Esophagus muscularis mucosa (tissue), 3 donors: ENCODE measurements at regions not wholly inside any gene's neighbourhood (a gene's known extent, or its start where the extent isn't known, plus 50 kb on each side); places are given as distances from the start of the nearest gene placed in this dataset.

Experiments
- POLR2A ChIP-seq: fragments of 450-650 bp; IDR thresholded peaks from one replicate; pipeline ENCODE4 v1.6.1; 2017; ENCODE audit warnings: antibody characterized with exemption, moderate library complexity, mild to moderate bottlenecking, low read depth
- POLR2AphosphoS5 ChIP-seq, 2 donors: sonication (generic); formaldehyde crosslinking; IDR thresholded peaks; one replicate each; pipeline ENCODE4 v1.6.1; 2017; ENCODE audit warnings: antibody characterized with exemption in 2 of 2
- TF ChIP-seq, protein P1 (sequence below), 3 experiments: fragments of 200-600 bp in 2 of 3; fragments of 450-650 bp in 1 of 3; sonication (generic) in 2 of 3; IDR thresholded peaks; one replicate each; pipeline ENCODE4 v1.5.1; 2017 to 2019; ENCODE audit warnings: antibody characterized with exemption in 3 of 3, mild to moderate bottlenecking in 2 of 3, moderate library complexity in 1 of 3

DNA sequence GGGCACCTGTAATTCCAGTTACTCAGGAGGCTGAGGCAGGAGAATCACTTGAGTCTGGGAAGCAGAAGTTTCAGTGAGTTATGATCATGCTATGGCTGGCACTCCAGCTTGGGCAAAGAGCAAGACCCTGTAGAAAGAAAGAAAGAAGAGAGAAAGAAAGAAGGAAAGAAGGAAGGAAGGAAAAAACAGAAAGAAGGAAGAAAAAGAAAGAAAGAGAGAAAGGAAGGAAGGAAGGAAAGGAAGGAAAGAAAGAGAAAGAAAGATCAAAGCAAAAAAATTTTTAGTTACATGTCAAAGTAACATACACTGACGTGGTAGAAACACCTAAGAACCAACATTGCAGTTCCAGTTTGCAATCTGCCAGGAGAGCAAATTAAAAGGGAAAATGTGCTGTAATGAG, 73.8 kb upstream of the JCAD start:
- TF ChIP-seq POLR2AphosphoS5 (IDR thresholded peaks at IDR 0.05) = no peak
- TF ChIP-seq, protein P1, sequence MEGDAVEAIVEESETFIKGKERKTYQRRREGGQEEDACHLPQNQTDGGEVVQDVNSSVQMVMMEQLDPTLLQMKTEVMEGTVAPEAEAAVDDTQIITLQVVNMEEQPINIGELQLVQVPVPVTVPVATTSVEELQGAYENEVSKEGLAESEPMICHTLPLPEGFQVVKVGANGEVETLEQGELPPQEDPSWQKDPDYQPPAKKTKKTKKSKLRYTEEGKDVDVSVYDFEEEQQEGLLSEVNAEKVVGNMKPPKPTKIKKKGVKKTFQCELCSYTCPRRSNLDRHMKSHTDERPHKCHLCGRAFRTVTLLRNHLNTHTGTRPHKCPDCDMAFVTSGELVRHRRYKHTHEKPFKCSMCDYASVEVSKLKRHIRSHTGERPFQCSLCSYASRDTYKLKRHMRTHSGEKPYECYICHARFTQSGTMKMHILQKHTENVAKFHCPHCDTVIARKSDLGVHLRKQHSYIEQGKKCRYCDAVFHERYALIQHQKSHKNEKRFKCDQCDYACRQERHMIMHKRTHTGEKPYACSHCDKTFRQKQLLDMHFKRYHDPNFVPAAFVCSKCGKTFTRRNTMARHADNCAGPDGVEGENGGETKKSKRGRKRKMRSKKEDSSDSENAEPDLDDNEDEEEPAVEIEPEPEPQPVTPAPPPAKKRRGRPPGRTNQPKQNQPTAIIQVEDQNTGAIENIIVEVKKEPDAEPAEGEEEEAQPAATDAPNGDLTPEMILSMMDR (IDR thresholded peaks at IDR 0.05) = no peak
- no peak for TF ChIP-seq POLR2A
